CD4-positive, alpha-beta T cell treated with Interleukin-15 for 1 hour (primary cell): ENCODE measurements at regions not wholly inside any gene's neighbourhood (a gene's known extent, or its start where the extent isn't known, plus 50 kb on each side); places are given as distances from the start of the nearest gene placed in this dataset.

Experiments used
- DNase-seq: peaks from one replicate; pipeline ENCODE4 v3.0.0-alpha.2; 2020

DNA sequence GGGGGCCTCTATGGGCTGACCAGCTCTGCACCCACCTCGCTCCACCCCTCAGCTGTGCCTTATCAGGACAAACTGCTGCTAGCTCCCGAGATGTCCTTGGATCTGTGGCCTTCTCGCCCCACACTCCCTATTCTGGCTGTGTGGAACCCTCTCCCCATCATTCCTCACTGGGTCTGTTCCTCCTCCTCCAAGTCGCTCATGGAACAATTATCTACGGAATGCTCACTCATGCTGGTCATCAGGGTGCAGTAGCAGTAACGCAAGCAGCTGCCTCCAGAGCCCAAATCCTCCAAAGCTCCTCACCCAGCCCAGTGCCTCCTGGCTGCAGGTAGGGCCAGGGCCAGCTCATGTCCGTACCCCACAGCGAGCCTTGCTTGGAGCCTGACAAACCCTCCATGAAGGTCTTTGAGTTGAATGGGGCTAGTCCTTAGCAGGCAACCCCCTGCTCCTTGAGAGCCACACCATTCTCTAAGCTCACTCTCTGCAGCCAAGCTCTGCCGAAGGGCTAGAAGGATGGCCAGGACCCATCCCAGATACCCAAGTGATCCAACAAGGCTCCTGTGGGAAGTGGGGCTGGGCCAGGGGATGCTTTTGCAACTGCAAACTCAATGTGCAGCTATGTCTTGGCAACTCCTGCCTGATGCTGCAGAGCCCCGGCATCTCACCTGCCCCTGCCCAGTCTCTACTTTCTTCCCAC, 977.8 kb downstream of the TBC1D22A start:
- no peak for DNase-seq

DNA sequence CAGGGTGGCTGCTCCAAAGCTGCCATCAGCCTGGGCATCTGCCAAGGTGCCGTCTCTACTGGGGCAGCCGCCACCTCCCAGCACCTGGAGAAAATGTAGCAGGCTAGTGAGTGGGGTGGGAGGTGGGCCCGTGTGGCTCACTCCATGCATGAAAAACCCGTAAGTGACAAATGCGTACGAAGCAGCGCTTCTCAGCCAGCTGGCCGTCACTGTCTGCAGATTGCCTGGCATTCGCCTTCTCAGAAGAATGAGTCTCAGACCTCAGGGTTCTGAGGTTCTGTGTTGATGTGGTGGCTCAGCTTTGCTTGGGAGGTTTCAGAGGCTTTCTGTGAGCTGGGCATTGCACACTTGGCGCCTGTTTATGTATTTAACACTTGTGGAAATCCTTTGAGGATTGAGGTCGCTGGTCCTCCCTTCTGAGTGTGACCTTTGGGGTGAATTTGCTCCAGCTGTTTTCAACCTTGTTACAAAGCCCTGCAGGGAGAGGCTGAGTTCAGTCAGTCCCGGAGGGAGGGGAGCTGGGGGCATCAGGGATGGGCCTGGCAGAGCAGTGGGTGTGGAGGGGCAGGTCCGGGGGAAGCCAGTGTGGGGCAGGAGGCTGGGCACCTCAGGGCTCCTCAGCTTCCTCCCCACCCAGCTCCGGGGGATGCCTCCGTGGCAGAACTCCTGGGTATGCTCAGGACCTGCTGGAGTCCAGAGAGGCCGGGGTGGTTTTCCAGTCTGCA, 977.0 kb downstream of the TBC1D22A start:
- no peak for DNase-seq

DNA sequence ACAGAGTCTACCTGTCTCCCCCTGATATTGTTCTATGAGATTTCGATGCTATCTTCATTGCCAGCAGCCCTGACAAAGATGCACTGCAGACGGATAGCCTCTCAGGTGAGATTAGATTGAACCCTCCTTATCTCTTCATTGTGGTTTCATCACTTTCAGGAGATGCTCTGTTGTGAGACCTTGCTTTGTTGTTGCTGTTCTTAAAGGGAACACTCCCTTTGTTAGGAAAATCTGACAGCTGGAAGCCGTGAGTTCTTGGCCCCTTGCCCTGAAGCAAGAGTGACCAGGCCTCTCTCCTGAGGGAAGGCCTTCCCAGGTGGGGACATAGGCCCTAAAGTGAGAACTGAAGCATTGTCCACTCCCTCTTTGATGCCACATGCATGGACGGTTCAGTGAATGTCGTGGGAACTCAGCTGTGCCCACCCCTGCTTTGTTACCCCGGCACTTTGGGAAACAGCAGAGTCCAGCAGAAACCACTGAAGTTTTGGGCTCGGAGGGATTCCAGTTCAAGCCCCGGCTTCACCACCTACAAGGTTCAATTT, 976.1 kb downstream of the TBC1D22A start:
- no peak for DNase-seq

DNA sequence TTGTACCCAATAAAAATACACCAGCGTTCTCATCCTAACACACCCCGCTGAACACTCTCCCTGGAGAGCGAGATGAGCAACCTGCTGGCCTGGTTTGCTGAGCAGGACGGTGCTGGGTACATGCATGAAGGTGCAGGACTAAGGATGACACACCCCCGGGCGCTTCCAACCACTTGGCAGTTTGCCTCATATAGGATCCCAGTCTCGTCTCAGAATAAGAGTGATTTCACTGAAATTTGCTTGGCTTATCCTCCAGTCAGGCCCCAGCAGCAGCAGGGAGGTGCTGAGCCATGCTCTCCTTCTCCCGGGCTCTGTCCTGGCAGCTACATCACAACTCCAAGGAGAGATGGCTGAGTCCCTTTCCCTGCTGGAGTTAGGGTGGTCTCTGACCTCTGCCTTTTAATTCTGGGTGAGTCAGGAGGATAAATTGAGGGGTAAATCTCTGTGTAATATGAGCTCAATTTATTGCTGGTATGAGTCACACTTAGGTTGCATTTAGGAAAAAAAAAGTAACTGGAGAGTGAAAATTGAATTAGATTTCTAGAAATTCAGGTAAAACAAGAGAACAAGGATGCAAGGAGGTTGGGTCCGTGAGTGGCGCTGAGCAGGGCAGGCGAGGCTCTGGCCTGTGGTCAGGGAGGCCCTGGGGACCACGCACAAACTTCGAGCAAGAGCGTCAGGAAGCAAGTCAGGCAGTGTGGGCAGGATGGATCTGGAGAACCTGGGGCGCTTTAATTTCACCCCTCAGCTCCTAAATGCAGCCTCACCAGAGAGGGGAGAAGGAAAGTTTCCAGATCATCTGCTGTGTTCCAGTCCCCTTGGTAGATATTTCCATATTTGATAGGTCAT, 974.0 kb downstream of the TBC1D22A start:
- DNase-seq: no peak

DNA sequence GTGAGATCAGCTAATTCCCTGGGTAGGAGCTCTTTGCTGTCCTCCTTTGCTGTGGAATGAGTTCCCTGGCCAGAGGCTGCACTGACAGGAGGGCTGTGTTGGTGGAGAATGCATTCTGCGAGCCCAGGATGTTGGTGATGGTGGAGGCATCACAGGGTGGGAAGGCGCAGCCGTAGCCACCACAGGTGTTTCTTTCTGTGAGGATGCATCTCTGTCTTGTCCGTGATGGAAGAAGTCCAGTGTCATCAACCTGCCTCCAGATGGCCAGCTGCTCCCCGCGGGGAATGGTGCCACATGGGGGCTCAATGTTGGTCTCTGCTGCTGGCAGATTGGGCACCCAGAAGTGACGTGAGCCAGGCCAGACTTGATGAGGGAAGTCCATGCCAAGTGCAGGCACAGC, 972.1 kb downstream of the TBC1D22A start:
- DNase-seq: no peak

DNA sequence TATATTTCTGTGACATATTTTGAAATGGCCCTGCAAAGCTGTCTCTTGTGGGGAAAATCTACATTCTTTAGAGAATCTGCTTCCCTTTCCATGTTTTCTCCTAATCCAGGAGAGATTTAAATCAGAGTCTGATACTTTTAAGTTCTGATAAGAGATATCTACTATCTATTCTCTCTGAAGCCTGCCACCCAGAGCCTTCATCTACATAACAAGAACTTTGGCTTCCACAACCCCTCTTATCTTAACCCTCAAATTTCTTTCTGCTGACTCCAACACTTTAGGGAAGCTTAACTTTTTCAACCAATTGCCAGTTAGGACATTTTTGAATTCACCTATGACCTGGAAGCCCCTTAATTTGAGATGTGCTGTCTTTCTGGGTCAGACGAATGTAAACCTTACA, 965.2 kb downstream of the TBC1D22A start:
- no peak for DNase-seq

DNA sequence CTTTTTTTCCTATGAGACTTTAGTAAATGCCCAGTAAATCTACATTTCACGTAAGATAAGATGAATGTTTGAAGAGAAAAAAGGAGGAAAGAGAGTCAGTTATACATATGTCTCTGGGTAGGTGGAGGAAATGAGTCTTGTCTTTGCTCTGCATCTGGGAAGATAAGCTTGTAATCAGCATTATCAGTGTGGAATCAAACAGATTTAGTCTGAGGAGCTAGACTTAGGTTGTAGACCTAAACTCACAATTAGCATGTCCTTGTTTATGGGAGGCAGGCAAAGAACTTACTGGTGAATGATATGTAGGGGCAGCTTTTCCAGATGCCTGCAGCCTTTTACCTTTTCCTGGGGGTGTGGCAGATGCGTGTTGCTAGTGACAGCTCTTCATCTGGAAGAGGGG, 962.3 kb downstream of the TBC1D22A start:
- DNase-seq: no peak

DNA sequence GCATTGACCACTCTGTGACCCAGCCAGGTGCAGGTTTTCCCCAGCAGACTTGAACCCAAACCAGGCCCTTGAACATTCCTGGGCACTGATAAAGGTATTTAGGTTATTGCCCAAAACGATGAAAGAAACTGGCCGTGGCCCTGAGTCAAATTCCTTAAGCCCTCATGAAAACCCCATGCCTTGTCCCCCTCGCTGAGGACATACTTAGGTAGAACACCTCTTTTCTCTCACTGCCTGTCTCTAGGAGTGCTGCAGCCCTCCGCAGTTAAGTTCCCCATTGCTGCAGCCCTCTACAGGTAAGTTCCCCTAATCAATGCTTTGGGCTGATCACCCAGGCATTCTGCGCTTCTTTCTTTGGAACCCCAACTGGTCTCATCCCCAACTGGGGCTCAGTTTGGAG, 961.6 kb downstream of the TBC1D22A start:
- no peak for DNase-seq

DNA sequence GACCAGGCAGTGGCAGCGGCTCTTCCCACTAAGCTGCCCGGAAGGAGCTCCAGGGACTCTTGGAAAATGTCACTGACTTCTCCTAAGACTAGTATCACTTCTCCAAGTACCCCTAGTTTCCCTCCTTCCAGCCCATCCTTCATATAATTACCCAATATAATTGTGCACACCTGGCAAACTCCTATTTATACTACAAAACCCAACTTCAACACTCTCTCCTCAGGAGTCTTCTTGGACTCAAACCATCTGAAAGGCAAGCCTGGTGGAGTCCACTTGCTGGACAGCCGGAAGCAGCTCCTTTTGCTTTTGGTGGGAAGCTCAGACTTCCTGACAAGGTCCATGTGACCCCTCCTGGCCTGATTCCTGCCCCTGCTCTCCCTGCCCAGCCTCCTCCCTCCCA, 955.9 kb downstream of the TBC1D22A start:
- no peak for DNase-seq

DNA sequence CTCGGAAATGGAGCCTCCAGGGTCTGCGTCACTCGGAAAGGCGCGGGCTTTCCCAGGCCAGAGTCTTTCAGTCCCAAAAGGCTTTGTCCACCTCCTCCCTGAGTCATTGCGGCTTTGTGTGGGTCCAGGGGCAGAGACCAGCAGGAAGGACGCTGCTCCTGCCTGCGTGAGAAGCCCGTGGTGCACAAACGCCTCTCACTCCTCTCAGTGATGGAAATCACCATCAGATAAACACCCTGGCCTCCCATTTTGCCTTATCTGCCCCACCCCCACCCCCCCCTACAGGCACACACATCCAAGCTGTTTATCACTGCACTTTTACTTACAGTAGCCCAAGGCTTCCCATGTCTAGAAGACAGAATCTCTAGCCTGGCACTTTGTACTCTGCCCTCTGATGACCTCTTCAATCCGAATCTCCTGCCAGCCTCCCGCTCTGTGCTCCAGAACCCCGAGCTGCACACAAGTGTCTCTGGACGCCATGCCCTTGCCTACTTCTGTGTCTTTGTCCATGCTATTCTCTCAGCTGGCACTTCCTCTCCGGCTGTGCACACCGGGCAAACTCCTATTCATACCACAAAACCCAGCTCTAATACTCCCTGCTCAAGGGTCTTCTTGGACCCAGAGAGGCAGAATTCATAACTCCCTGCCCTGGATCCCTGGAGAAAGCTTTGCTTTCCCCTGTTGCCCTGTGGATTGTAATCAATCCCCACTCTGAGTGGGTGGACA, 954.6 kb downstream of the TBC1D22A start:
- DNase-seq: no peak

DNA sequence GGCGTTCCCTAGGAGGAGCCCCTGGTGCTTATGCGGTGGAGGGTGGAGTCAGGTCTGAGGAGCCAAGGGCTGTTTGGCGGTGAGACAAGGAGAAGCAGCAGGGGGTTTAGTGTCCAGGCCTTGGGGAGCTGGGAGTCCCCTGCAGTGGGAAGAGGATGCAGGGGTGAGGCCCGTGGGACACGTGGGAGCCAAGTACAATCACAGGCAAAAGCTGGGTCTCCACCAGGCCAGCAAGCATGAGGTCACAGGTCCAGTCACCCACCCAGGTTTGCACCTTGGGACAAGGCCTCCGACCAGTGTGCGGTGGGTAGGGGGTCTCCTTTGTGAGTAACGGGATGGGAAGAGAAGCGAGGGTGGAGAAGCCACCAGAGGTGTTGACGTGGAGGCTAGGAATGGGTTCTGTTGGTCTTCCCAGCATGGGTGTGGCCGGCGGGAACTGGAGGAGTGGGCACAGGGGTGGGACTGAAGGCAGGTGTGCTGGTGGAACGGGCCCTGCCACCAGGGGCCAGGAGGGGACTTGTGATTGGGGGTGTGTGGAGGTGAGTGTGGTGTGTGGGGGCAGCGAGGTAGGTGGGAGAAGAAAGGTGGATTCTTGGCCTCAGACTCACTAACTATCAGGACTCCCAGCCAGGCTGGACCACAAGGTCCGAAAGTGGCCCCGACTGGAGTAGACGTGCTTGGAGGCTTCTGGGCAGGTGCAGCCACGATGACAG, 953.6 kb downstream of the TBC1D22A start:
- DNase-seq: no peak

DNA sequence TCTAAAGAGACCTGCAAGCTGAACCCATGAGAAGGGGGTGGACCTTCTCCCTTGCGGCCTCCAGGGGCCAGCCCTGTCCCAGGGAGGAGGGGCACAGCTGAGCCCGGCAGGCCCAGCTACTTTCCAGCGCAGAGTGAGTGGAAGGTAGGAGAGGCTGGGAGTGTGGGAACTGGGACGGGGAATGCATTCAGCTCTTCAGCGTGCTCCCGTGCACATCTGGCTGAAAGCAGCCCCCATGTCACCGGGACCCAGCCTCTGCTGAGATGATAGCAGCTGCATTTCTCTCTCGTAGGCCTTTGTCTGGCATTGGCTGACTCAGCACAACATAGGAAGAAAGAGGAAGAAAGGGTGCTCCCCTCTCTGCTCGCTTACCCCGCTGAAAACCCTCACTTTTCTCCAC, 951.5 kb downstream of the TBC1D22A start:
- DNase-seq: no peak

DNA sequence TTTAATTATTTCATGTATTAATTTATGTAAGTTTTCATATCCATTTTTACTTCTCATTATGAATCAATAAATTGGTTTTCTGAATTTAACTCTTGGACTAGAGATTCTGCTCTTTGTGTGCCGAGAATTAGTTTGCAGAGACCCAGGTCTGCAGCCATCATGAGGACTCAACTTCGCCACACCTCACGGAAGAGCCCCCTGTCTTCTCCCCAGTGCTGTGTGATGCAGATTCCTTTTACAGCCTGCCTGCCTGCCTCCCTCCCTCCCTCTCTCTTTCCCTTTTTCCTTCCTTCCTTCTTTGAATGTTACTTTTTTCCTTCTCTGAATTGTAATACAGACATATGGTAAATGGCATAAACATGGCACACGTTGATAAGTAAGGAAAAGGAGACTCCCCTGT, 947.7 kb downstream of the TBC1D22A start:
- DNase-seq: no peak

DNA sequence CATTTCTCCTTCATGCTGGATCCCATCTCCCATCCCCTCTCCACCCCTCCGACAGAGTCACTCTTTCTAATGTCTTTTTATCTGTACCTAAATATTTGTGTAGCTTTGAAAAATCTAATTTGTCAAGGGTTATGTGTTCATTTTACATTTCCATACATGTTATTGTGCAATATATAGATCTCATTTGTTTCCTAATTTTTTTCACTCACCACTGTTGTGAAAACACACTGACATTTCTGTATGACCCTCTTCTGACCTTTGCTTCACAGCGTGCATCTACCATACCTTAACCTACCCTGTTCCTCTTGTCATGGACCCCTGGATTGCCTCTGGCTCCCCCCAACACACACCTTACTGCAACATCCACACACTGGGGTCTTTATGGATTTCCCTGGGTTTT, 942.9 kb downstream of the TBC1D22A start:
- no peak for DNase-seq

DNA sequence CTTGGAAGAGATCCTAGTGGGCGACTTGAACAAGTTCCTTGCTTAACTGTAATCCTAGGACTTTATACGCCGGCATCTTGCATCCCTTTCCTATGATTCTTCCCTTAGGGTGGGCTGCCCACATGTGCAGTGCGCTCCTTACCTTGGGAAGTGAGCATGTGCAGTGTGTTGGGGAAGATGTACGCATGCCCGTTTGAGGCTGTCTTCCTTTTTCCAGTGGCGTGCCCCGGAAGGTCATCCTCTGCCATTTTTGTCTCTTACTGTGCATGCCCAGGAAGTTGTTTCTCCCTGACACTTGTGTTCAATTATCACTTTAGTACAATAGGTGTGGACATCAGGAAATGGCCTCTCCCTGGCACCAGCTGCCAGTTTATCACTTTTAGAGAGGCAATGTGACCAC, 936.5 kb downstream of the TBC1D22A start:
- DNase-seq: no peak

DNA sequence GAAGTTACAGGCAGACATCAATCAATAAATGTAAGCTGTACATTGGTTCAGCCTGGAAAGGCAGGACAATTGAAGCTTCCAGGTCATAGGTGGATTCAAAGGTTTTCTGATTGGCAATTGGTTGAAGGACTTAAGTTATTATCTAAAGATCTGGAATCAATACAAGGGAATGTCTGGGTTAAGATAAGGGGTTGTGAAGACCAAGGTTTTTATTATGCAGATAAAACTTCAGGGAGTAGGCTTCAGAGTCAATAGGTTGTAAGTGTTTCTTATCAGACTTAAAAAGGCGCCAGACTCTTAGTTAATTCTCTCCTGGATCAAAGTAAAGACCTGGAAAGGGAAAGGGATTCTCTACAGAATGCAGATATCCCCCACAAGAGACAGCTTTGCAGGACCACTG, 935.4 kb downstream of the TBC1D22A start:
- DNase-seq: no peak

DNA sequence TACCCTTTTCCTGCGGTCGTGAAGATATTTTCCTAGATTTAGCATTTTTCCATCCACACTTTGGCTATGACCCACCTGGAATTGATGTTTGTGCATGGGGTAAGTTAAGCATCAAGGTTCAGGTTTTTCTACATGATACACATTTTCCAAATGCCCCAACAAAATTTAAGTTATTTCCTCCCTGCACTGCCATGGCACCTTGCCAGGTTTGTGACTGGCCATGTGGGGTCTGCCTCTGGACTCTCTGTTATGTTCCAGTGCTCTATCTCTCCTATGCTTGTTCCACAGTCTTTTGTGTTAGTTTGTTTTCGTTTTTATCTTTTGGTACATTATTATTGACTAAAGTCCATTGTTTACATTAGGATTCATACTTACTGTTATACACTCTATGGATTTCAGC, 934.3 kb downstream of the TBC1D22A start:
- DNase-seq: no peak

DNA sequence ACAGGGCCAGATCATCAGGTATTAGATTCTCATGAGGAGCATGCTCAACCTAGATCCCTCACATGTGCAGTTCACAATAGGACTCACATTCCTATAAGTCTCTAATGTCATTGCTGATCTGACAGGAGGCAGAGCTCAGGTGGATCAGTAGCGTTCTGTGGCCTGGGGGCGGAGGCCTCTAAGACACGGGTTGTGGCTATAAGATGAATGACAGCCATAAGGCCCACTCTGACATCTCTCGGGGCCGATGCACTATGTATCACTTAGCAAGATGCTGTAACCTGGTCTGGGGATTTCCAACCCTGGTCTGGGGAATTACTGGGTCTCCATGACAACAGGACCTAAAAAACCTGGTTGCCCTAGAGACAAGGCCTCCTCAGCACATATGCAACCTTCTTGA, 932.7 kb downstream of the TBC1D22A start:
- no peak for DNase-seq

DNA sequence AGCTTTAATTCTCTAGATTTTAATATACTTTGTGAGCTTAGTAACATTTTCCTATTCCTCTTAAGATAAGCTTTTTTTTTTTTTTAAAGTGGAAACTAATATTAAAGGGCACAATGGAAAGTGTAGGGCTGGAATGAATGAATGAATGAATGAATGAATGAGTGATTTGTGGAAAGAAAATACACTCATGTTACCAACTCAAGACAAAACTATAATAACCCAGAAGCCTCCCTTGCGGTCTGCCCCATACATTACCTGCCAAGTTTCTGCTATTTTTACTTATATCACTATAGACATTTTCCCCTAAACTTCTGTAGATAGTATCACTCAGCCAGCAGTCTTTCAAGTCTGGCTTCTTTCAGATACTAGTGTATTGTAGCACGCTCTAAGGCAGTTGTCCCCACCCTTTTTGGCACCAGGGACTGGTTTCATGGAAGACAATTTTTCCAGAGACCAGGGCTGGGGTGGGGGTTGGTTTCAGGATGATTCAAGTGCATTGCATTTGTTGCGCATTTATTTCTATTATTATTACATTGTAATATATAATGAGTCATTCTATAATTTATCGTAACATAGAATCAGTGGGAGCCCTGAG, 932.2 kb downstream of the TBC1D22A start:
- DNase-seq: no peak

DNA sequence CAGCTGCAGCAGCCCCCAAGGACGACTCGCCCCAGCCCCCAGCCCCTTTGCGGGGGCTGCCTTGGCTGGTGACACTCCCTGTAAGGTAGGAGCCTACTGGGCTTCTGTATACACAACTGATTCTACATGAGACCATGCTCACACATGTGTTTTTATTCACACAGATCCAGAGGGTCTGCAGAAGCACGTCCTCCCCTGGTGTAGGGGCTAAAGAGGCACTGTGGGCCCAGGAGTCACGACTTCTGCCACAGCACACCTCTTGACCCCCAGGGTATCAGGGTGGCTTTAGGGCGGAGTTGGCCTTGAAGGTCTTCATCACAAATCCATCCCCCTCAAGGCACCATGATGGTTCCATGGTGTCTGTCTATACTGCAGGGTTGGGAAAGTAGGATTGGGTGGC, 931.2 kb downstream of the TBC1D22A start:
- no peak for DNase-seq

DNA sequence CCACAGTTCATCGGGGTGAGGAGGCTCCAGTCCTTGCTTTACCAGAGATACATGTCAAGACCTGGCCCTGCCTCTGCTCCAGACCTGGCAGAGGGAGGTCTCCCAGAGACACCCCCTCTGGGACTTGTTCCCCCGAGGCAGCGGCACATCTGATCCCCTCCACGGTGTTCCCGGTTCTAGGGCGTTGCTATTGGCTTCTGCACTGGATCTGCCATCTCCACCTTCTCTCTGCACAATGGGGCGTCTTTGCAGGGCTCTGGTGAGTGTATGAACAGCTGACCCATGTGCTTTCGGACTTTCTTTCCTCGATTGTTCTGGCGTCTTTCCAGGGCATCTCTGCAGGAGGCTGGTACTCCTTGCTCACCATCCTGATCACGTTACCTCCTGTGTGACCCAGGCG, 930.4 kb downstream of the TBC1D22A start:
- DNase-seq: no peak
